CD4-positive, CD25-positive, alpha-beta regulatory T cell (primary cell): ENCODE measurements at regions not wholly inside any gene's neighbourhood (a gene's known extent, or its start where the extent isn't known, plus 50 kb on each side); places are given as distances from the start of the nearest gene placed in this dataset.

Experiments
- ATAC-seq, 2 donors: fragments of 150-1000 bp; cut with Tn5 transposase; one replicate each; pipeline ENCODE4 v1.10.0; 2021; ENCODE audit warnings: low read depth in 2 of 2, moderate number of reproducible peaks in 2 of 2, moderate library complexity in 1 of 2
- DNase-seq, 3 donors: peaks; one replicate each; pipeline versions ENCODE4 v3.0.0 to v3.0.0-alpha.2; 2012 to 2022; ENCODE audit warnings: mixed read lengths in 1 of 3
- H3K27ac ChIP-seq: one replicate; pipeline ENCODE4 v1.7.0; 2013; ENCODE audit warnings: mild to moderate bottlenecking, low read length; ENCODE audit not compliant: insufficient read depth, poor library complexity, severe bottlenecking
- H3K27me3 ChIP-seq: one replicate; pipeline ENCODE4 v1.7.0; 2013; ENCODE audit warnings: low read length; ENCODE audit not compliant: control insufficient read depth, insufficient read depth
- H3K36me3 ChIP-seq: one replicate; pipeline ENCODE4 v1.7.0; 2013; ENCODE audit warnings: mild to moderate bottlenecking, low read length, moderate library complexity; ENCODE audit not compliant: control insufficient read depth, insufficient read depth
- H3K4me1 ChIP-seq: 2 replicates; pipeline ENCODE4 v1.7.0; 2013; ENCODE audit warnings: mild to moderate bottlenecking, low read length; ENCODE audit not compliant: insufficient read depth, control insufficient read depth, poor library complexity, severe bottlenecking
- H3K4me3 ChIP-seq: one replicate; pipeline ENCODE4 v1.7.0; 2013; ENCODE audit warnings: low read depth, mild to moderate bottlenecking, low read length, moderate library complexity
- H3K9me3 ChIP-seq, 2 experiments: 1 replicate in 1 of 2; 2 replicates in 1 of 2; pipeline ENCODE4 v1.7.0; 2013; ENCODE audit warnings: low read length in 2 of 2, mild to moderate bottlenecking in 1 of 2, moderate library complexity in 1 of 2; ENCODE audit not compliant: control insufficient read depth in 2 of 2
- H3K27ac Mint-ChIP-seq, 3 donors: one replicate each; pipeline ENCODE4 v1.8.0; 2020 to 2022; ENCODE audit warnings: mild to moderate bottlenecking in 3 of 3, mixed read lengths in 3 of 3, moderate library complexity in 2 of 3
- H3K27me3 Mint-ChIP-seq: one replicate; pipeline ENCODE4 v1.8.0; 2022; ENCODE audit warnings: mild to moderate bottlenecking, mixed read lengths
- H3K36me3 Mint-ChIP-seq: one replicate; pipeline ENCODE4 v1.8.0; 2020; ENCODE audit warnings: mixed read lengths
- H3K4me1 Mint-ChIP-seq, 4 donors: one replicate each; pipeline ENCODE4 v1.8.0; 2020 to 2022; ENCODE audit warnings: mixed read lengths in 4 of 4, mild to moderate bottlenecking in 1 of 4
- H3K4me3 Mint-ChIP-seq, 4 donors: one replicate each; pipeline ENCODE4 v1.8.0; 2020 to 2022; ENCODE audit warnings: mild to moderate bottlenecking in 4 of 4, mixed read lengths in 4 of 4, moderate library complexity in 3 of 4
- H3K9me3 Mint-ChIP-seq, 7 donors: one replicate each; pipeline ENCODE4 v1.8.0; 2020 to 2022; ENCODE audit warnings: mixed read lengths in 7 of 7, mild to moderate bottlenecking in 3 of 7, moderate library complexity in 2 of 7

DNA sequence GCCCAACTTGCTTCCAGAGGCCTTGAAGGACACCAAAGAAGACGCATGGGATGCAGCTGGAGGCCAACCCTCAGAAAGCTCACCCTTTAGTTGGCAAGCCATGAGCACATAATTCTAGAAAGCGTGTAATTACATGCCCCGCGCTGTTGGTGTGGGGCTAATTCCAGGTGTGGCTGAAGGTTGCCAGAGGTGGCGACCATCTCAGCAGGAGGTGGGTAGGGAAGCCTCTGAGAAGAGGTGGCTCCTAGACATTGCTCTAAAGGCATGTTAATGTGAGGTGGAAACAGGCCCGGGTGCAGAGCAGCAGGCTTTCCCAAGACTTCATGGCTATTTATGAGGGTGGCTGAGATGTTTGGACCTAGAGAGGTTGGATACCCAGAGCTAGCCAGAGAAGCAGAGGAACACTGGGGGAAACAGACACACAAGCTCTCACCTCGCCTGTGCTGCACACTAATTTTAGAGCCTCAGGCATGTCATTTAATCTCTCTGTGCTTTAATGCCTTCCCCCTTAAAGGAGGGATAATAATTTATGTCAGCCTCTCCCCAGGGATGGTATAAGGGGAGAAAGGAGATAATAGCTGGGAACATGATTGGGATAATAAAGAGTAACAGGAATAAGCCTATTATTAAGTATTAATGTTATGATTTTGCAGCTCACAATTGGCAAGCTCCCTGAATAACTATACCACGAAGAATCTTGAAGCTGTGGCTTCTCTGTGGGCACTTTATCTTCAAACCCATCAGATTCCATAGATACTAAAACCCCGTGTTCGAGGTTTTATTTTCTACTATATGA is 60.0 kb upstream of the HELT start:
- no peaks in the 10 kb centered on the region for H3K36me3 Mint-ChIP-seq
- Histone ChIP-seq H3K36me3 (no peaks in the 10 kb centered on the region), H3K27ac (no peak overlapping the region), H3K9me3 (no peaks in the 10 kb centered on the region), H3K4me3 (no peak overlapping the region), H3K27me3 (no peaks in the 10 kb centered on the region), H3K4me1 (no peaks in the 10 kb centered on the region)
- no peak overlapping the region for H3K4me3 Mint-ChIP-seq
- DNase-seq (no peak), ATAC-seq (no peak)
- H3K9me3 Mint-ChIP-seq: no peaks in the 10 kb centered on the region
- no peak overlapping the region for H3K27ac Mint-ChIP-seq
- no peaks in the 10 kb centered on the region for H3K27me3 Mint-ChIP-seq
- H3K4me1 Mint-ChIP-seq: peaks cover 0 to 2% (median 0%) of the 10 kb centered on the region in 4 donors

DNA sequence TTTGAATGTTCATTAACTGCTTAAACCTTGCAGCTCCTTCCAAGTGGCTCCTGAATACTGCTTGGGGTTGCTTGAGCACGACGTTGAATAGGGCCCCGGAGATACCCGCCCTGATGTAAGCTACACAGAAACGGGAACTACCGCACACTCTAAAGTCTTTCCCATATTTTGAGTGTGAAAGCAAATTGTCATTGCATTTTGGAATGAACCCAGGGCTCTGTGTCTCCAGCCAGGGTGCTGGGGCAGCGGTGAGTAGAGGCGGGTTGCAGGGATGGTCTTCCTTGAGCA is 59.4 kb upstream of the HELT start:
- Mint-ChIP-seq H3K4me3 (no peak overlapping the region), H3K27ac (no peak overlapping the region), H3K27me3 (no peaks in the 10 kb centered on the region), H3K9me3 (peaks cover 0 to 1% (median 0%) of the 10 kb centered on the region in 7 donors), H3K36me3 (no peaks in the 10 kb centered on the region), H3K4me1 (peaks cover 0 to 2% (median 0%) of the 10 kb centered on the region in 4 donors)
- H3K36me3 ChIP-seq: no peaks in the 10 kb centered on the region
- ATAC-seq (no peak), DNase-seq (no peak)
- H3K4me1 ChIP-seq: no peaks in the 10 kb centered on the region
- H3K4me3 ChIP-seq: no peak overlapping the region
- no peaks in the 10 kb centered on the region for H3K27me3 ChIP-seq
- H3K9me3 ChIP-seq: no peaks in the 10 kb centered on the region
- no peak overlapping the region for H3K27ac ChIP-seq

DNA sequence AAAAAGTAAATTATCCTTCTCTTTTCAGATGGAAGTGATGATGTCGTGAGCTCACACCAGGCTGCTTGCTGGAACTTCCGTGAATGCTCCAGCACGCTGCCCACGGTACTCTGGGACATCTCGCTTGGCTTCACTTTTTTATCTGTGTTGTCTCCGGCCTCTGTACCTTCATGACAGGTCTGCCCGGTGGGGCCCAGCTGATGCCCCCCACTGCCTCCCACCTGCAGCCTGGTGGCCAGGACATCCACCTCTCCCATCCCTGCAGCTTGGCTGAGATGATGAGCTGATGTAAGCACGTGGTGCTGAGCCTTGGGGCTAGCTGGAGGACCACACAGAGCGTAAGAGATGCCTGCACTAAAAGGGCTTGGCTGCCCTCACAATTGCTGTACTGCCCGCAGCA is 59.0 kb upstream of the HELT start:
- Histone ChIP-seq H3K9me3 (no peaks in the 10 kb centered on the region), H3K36me3 (no peaks in the 10 kb centered on the region), H3K4me1 (no peaks in the 10 kb centered on the region), H3K4me3 (no peak overlapping the region), H3K27me3 (no peaks in the 10 kb centered on the region), H3K27ac (no peak overlapping the region)
- Mint-ChIP-seq H3K4me3 (no peak overlapping the region), H3K4me1 (peaks cover 0 to 2% (median 0%) of the 10 kb centered on the region in 4 donors), H3K36me3 (no peaks in the 10 kb centered on the region), H3K27me3 (no peaks in the 10 kb centered on the region), H3K9me3 (peaks cover 0 to 4% (median 0%) of the 10 kb centered on the region in 7 donors), H3K27ac (no peak overlapping the region)
- ATAC-seq (no peak), DNase-seq (no peak)

DNA sequence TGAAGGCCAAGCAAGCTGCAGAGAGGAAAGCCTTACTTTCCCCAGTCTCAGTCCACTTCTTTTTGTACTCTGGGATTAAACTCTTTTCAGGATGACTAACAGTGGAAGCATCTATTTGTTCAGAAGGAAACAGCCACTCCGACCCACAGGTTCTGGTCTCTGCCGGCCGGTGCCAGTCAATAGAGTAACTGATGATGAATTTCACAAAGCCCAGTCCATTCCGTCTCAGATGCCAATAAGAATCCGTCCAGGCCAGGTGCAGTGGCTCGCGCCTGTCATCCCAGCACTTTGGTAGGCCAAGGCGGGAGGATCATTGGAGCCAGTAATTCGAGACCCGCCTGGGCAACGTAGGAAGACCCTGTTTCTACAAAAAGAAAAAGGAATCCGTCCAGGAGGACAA is 58.5 kb upstream of the HELT start:
- Histone ChIP-seq H3K4me1 (no peaks in the 10 kb centered on the region), H3K4me3 (no peak overlapping the region), H3K36me3 (no peaks in the 10 kb centered on the region), H3K27me3 (no peaks in the 10 kb centered on the region), H3K27ac (no peak overlapping the region), H3K9me3 (no peaks in the 10 kb centered on the region)
- Mint-ChIP-seq H3K36me3 (peaks cover under 1% of the 10 kb centered on the region), H3K9me3 (peaks cover 0 to 5% (median 0%) of the 10 kb centered on the region in 7 donors), H3K27ac (no peak overlapping the region), H3K27me3 (peaks cover 2% of the 10 kb centered on the region), H3K4me3 (no peak overlapping the region), H3K4me1 (peaks cover 0 to 2% (median under 1%) of the 10 kb centered on the region in 4 donors)
- no peak for ATAC-seq
- no peak for DNase-seq

DNA sequence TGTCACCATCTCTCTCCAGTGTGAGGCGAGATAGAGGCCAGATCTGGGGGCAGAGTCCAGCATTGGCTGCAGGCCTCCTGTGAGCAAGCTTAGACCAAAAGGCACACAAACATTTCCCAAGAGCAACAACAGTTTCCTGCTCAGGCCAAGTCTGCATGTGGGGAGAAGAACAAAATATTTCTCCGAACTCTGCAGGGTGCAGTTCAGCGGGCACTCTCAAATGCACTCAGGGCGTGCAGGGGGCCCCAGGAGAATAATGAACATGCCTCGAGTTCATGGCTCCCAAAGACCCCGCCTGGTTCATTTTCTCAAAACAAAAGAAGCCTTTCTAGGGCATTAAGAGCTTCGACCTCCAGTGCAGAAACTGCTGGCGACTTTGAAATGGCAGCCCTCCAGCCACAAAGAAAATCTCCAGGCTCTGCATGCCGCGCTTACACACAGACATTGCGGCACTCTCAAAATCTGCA is 57.8 kb upstream of the HELT start:
- H3K36me3 Mint-ChIP-seq: peaks cover 4% of the 10 kb centered on the region
- Histone ChIP-seq H3K4me1 (no peaks in the 10 kb centered on the region), H3K27ac (no peak overlapping the region), H3K27me3 (no peaks in the 10 kb centered on the region), H3K4me3 (no peak overlapping the region), H3K9me3 (no peaks in the 10 kb centered on the region), H3K36me3 (no peaks in the 10 kb centered on the region)
- ATAC-seq: no peak
- no peak overlapping the region for H3K27ac Mint-ChIP-seq
- no peak for DNase-seq
- H3K4me1 Mint-ChIP-seq: peaks cover 0 to 6% (median 3%) of the 10 kb centered on the region in 4 donors
- peaks cover 7% of the 10 kb centered on the region for H3K27me3 Mint-ChIP-seq
- H3K9me3 Mint-ChIP-seq: peaks cover 1 to 8% (median 2%) of the 10 kb centered on the region in 7 donors
- no peak overlapping the region for H3K4me3 Mint-ChIP-seq

DNA sequence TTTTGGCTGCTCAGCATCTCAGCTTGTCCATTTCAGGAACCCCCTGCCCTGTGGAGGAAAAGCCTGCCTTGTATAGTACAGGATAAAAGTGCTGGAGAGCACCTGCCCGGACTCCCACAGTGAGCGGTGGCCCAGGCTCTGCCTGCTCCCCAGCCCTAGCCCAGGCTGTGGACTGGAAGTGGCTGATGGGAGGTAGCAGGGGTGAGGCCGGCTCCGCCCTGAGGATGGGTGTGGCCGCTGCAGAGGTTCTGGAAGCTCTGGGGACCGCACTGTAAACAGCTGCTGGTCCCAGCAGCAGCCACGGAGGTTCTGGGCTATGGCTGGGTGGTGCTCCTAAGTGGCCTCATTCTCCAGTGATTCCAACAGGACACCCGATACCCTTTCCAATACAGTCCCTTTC is 56.6 kb upstream of the HELT start:
- no peaks in the 10 kb centered on the region for H3K9me3 ChIP-seq
- peaks cover 1 to 8% (median 2%) of the 10 kb centered on the region in 7 donors for H3K9me3 Mint-ChIP-seq
- H3K36me3 ChIP-seq: no peaks in the 10 kb centered on the region
- no peaks in the 10 kb centered on the region for H3K27me3 ChIP-seq
- no peaks in the 10 kb centered on the region for H3K4me1 ChIP-seq
- H3K4me3 Mint-ChIP-seq: no peak overlapping the region
- H3K4me3 ChIP-seq: no peak overlapping the region
- DNase-seq: no peak
- H3K36me3 Mint-ChIP-seq: peaks cover 4% of the 10 kb centered on the region
- H3K4me1 Mint-ChIP-seq: peaks cover 0 to 6% (median 3%) of the 10 kb centered on the region in 4 donors
- H3K27ac Mint-ChIP-seq: no peak overlapping the region
- H3K27ac ChIP-seq: no peak overlapping the region
- peaks cover 7% of the 10 kb centered on the region for H3K27me3 Mint-ChIP-seq
- no peak for ATAC-seq

DNA sequence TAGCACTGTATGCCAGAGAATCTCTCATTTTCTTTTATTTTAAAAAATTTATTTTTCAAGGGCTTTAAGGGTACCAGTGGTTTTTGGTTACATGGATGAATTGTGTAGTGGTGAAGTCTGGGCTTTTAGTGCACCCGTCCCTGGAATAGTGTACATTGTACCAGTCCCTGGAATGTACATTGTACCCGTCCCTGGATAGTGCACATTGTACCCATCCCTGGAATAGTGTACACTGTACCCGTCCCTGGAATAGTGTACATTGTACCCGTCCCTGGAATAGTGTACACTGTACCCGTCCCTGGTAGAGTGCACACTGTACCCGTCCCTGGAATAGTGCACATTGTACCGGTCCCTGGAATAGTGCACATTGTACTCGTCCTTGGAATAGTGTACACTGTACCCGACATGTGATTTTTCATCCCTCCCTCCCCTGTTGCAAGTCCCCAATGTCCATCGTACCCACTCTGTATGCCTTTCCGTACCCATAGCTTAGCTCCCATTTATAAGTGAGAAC is 56.1 kb upstream of the HELT start:
- Histone ChIP-seq H3K9me3 (no peaks in the 10 kb centered on the region), H3K27ac (no peak overlapping the region), H3K4me1 (no peaks in the 10 kb centered on the region), H3K4me3 (no peak overlapping the region), H3K27me3 (no peaks in the 10 kb centered on the region), H3K36me3 (no peaks in the 10 kb centered on the region)
- peaks cover 7% of the 10 kb centered on the region for H3K27me3 Mint-ChIP-seq
- H3K4me3 Mint-ChIP-seq: no peak overlapping the region
- ATAC-seq (no peak), DNase-seq (no peak)
- peaks cover 4% of the 10 kb centered on the region for H3K36me3 Mint-ChIP-seq
- H3K9me3 Mint-ChIP-seq: peaks cover 1 to 8% (median 2%) of the 10 kb centered on the region in 7 donors
- peaks cover 0 to 6% (median 3%) of the 10 kb centered on the region in 4 donors for H3K4me1 Mint-ChIP-seq
- no peak overlapping the region for H3K27ac Mint-ChIP-seq
